B cell (primary cell): ENCODE measurements at regions not wholly inside any gene's neighbourhood (a gene's known extent, or its start where the extent isn't known, plus 50 kb on each side); places are given as distances from the start of the nearest gene placed in this dataset.

ENCODE experiments used
- ATAC-seq: fragments of 200-7000 bp; cut with Tn5 transposase; one replicate; pipeline ENCODE4 v1.10.0; 2021; ENCODE audit warnings: low read depth, mild to moderate bottlenecking, moderate number of reproducible peaks, moderate library complexity
- CTCF ChIA-PET: fragments of 350-600 bp; sonication (Branson Sonifier 250); formaldehyde crosslinking; loops from one replicate; lab custom pipeline; 2021; ENCODE audit warnings: antibody characterized with exemption, inconsistent platforms; lab: Charles Lee
- POLR2A ChIA-PET: fragments of 350-600 bp; sonication (Branson Sonifier 250); formaldehyde crosslinking; loops from one replicate; lab custom pipeline; 2021; ENCODE audit warnings: antibody characterized with exemption; lab: Charles Lee
- DNase-seq: peaks from one replicate; pipeline ENCODE4 v3.0.0; 2013
- H2AFZ ChIP-seq: 2 replicates; pipeline ENCODE4 v1.6.1; 2012; ENCODE audit warnings: mild to moderate bottlenecking, low read depth, low read length; ENCODE audit not compliant: insufficient read depth, poor library complexity, severe bottlenecking
- H3K27ac ChIP-seq, 2 donors: 1 replicate in 1 of 2; 2 replicates in 1 of 2; pipeline ENCODE4 v1.5.1; 2012 to 2013; ENCODE audit warnings: low read length in 2 of 2, mild to moderate bottlenecking in 2 of 2, moderate library complexity in 1 of 2
- H3K27me3 ChIP-seq, 4 experiments: fragments of 200-600 bp in 1 of 4; sonication (generic) in 1 of 4; replicated peaks in 1 of 4; 1 replicate in 2 of 4; 2 replicates in 2 of 4; pipeline versions ENCODE4 v1.6.1 to v1.7.0; 2013 to 2016; ENCODE audit warnings: low read length in 3 of 4, mild to moderate bottlenecking in 2 of 4, mixed read lengths in 1 of 4, moderate library complexity in 1 of 4; ENCODE audit not compliant: insufficient read depth in 4 of 4, control insufficient read depth in 3 of 4; ENCODE audit errors: control extremely low read depth in 1 of 4
- H3K36me3 ChIP-seq, 2 experiments: replicated peaks in 1 of 2; 1 replicate in 1 of 2; 2 replicates in 1 of 2; pipeline versions ENCODE4 v1.6.1 to v1.7.1; 2013; ENCODE audit warnings: low read length in 1 of 2; ENCODE audit not compliant: insufficient read depth in 2 of 2, control insufficient read depth in 1 of 2; ENCODE audit errors: control extremely low read depth in 1 of 2, extremely low read depth in 1 of 2
- H3K4me1 ChIP-seq, 2 donors: fragments of 200-600 bp in 1 of 2; sonication (generic) in 1 of 2; 1 replicate in 1 of 2; 2 replicates in 1 of 2; pipeline versions ENCODE4 v1.5.1 to v1.6.1; 2013 to 2017; ENCODE audit warnings: low read length in 2 of 2; ENCODE audit not compliant: control insufficient read depth in 2 of 2, insufficient read depth in 2 of 2
- H3K4me2 ChIP-seq: replicated peaks from 2 replicates; pipeline ENCODE3; 2012; ENCODE audit warnings: mild to moderate bottlenecking, low read depth, low read length; ENCODE audit not compliant: poor library complexity, severe bottlenecking
- H3K4me3 ChIP-seq, 5 experiments: fragments of 200-600 bp in 1 of 5; sonication (generic) in 1 of 5; 1 replicate in 3 of 5; 2 replicates in 2 of 5; pipeline versions ENCODE4 v1.5.1 to v1.7.0; 2011 to 2016; ENCODE audit warnings: low read length in 4 of 5, mild to moderate bottlenecking in 4 of 5, low read depth in 2 of 5, control low read depth in 1 of 5, moderate library complexity in 1 of 5; ENCODE audit not compliant: insufficient read depth in 1 of 5; ENCODE audit errors: control extremely low read depth in 1 of 5, extremely low read depth in 1 of 5
- H3K79me2 ChIP-seq: fragments of 200-600 bp; sonication (generic); one replicate; pipeline ENCODE4 v1.6.0; 2016; ENCODE audit warnings: low read length; ENCODE audit not compliant: control insufficient read depth, insufficient read depth
- H3K9ac ChIP-seq: fragments of 200-600 bp; sonication (generic); 2 replicates; pipeline ENCODE4 v1.6.1; 2017; ENCODE audit warnings: mild to moderate bottlenecking, low read length, moderate library complexity
- H3K9me3 ChIP-seq, 3 donors: one replicate each; pipeline versions ENCODE4 v1.6.1 to v1.7.1; 2013; ENCODE audit warnings: low read length in 2 of 3; ENCODE audit not compliant: control insufficient read depth in 2 of 3, insufficient read depth in 1 of 3; ENCODE audit errors: control extremely low read depth in 1 of 3
- H4K20me1 ChIP-seq: 2 replicates; pipeline ENCODE4 v1.6.0; 2012; ENCODE audit warnings: mild to moderate bottlenecking, low read length; ENCODE audit not compliant: insufficient read depth, control insufficient read depth, poor library complexity, severe bottlenecking
- H3K27ac Mint-ChIP-seq: one replicate; pipeline ENCODE4 v1.8.0; 2021; ENCODE audit warnings: mixed read lengths
- H3K27me3 Mint-ChIP-seq: one replicate; pipeline ENCODE4 v1.8.0; 2021; ENCODE audit warnings: mixed read lengths
- H3K4me1 Mint-ChIP-seq: one replicate; pipeline ENCODE4 v1.8.0; 2021; ENCODE audit warnings: mixed read lengths
- H3K4me3 Mint-ChIP-seq: one replicate; pipeline ENCODE4 v1.8.0; 2021; ENCODE audit warnings: mixed read lengths
- H3K9me3 Mint-ChIP-seq: one replicate; pipeline ENCODE4 v1.8.0; 2022; ENCODE audit warnings: mixed read lengths; ENCODE audit not compliant: insufficient read depth
- EZH2 ChIP-seq: IDR thresholded peaks from 2 replicates; pipeline ENCODE4 v1.6.1; 2012; ENCODE audit warnings: borderline replicate concordance, low read depth, mild to moderate bottlenecking, moderate library complexity, low read length; ENCODE audit not compliant: insufficient read depth, poor library complexity, severe bottlenecking
- WGBS: methylation state at CpG from one replicate; pipeline ENCODE4 v1.1.5; 2013; ENCODE audit warnings: missing lambda C conversion rate; ENCODE audit not compliant: insufficient coverage; 5-methylcytosine and 5-hydroxymethylcytosine counted together
- intact Hi-C: fragments of 100-400 bp; cut with micrococcal nuclease; formaldehyde crosslinking; loops from one replicate; pipeline ENCODE4 v1.10.0; 2022
- TF ChIP-seq, protein P1 (sequence below): fragments of 200-600 bp; IDR thresholded peaks from one replicate; pipeline ENCODE4 v1.8.0; 2022; ENCODE audit warnings: antibody characterized with exemption, mild to moderate bottlenecking

DNA sequence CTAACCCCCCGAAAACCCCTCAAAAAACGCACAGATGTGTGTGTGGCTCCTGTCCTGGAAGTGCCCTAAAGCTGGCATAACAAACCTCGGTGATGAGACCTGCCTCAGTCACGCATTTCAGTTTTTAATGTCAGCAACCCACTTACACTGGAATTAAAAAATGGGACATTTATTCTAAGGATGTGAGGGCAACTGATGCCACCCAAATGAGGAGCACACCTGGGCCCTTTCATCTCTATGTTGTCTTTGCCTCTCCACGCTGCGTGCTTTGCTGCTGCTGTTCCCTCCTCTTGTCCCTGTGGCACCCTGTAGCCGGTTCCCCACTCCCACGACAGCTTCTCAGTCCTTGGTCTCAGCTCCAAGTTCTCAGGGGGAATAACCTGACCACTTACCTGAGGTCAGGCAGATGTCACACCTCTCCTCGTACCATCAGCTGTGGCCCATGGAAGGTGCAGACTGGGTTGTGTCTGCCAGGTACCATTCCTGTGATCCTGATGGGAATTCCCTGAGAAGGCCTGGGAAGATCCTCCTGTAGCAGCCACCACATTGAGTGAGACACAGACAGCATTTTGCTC lies 134.2 kb upstream of the THBS2 start:
- H3K9ac ChIP-seq: no peak overlapping the region
- Mint-ChIP-seq H3K27me3 (peaks cover 7% of the 10 kb centered on the region), H3K9me3 (peaks cover 8% of the 10 kb centered on the region), H3K4me1 (no peaks in the 10 kb centered on the region), H3K4me3 (no peak overlapping the region), H3K27ac (no peak overlapping the region)
- no peaks in the 10 kb centered on the region for H3K79me2 ChIP-seq
- no peak for ATAC-seq
- no peak overlapping the region for H3K27ac ChIP-seq
- no peaks in the 10 kb centered on the region for H3K27me3 ChIP-seq
- H3K4me2 ChIP-seq: no peak overlapping the region
- no peaks in the 10 kb centered on the region for H3K4me1 ChIP-seq
- TF ChIP-seq, protein P1, sequence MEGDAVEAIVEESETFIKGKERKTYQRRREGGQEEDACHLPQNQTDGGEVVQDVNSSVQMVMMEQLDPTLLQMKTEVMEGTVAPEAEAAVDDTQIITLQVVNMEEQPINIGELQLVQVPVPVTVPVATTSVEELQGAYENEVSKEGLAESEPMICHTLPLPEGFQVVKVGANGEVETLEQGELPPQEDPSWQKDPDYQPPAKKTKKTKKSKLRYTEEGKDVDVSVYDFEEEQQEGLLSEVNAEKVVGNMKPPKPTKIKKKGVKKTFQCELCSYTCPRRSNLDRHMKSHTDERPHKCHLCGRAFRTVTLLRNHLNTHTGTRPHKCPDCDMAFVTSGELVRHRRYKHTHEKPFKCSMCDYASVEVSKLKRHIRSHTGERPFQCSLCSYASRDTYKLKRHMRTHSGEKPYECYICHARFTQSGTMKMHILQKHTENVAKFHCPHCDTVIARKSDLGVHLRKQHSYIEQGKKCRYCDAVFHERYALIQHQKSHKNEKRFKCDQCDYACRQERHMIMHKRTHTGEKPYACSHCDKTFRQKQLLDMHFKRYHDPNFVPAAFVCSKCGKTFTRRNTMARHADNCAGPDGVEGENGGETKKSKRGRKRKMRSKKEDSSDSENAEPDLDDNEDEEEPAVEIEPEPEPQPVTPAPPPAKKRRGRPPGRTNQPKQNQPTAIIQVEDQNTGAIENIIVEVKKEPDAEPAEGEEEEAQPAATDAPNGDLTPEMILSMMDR: no peak
- TF ChIP-seq EZH2: no peak
- intact Hi-C loops: no loop called here
- ChIA-PET POLR2A (no interaction called here), CTCF (no interaction called here)
- peaks cover 0 to 33% (median 0%) of the 10 kb centered on the region in 3 donors for H3K9me3 ChIP-seq
- DNase-seq: no peak
- 90% methylated on average over 8 of the region's 9 CpGs for WGBS
- no peaks in the 10 kb centered on the region for H3K36me3 ChIP-seq
- H3K4me3 ChIP-seq: no peak overlapping the region
- no peaks in the 10 kb centered on the region for H4K20me1 ChIP-seq
- H2AFZ ChIP-seq: no peak overlapping the region

DNA sequence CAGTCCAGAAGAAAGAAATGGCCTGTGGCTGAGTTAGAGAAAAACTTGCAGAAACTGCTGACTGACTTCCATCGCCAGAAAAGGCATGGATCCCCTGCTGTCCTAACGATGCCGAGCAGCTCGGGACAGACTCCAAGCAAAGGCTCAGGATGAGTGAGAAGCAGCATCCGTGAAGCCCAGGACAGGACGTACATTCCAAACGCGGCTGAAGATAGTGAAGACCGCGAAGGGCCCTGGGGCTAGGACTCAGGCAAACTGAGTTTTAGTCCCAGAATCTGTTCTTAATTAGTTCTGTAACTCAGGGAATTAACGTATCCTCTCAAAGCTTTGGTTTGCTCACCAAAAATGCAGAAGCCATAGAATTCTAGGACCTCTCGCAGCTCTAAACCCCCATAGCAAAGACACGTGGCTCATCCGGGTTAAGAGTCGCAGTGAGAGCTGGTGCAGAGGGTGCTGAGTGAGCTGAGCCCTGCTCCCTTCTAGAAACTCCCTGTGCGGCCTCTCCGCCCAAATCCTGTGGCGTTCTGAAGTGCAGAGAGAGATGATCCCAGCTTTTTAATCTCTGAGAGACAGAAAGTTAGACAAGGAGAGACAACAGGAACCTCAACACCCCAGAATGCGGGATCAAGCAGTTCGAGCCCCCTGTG lies 132.9 kb upstream of the THBS2 start:
- ChIA-PET CTCF (no interaction called here), POLR2A (no interaction called here)
- Histone ChIP-seq H3K27me3 (no peaks in the 10 kb centered on the region), H3K4me3 (no peak overlapping the region), H3K4me1 (no peaks in the 10 kb centered on the region), H3K27ac (no peak overlapping the region), H3K36me3 (no peaks in the 10 kb centered on the region), H3K9ac (no peak overlapping the region), H3K79me2 (no peaks in the 10 kb centered on the region), H2AFZ (no peak overlapping the region), H4K20me1 (no peaks in the 10 kb centered on the region), H3K9me3 (peaks cover 0 to 34% (median 0%) of the 10 kb centered on the region in 3 donors), H3K4me2 (no peak overlapping the region)
- Mint-ChIP-seq H3K27me3 (peaks cover 7% of the 10 kb centered on the region), H3K4me3 (no peak overlapping the region), H3K27ac (no peak overlapping the region), H3K4me1 (no peaks in the 10 kb centered on the region), H3K9me3 (peaks cover 7% of the 10 kb centered on the region)
- no peak for DNase-seq
- no peak for ATAC-seq
- TF ChIP-seq, protein P1: no peak
- TF ChIP-seq EZH2: no peak
- WGBS: 81% methylated on average over 13 of the region's 20 CpGs
- intact Hi-C loops: no loop called here
